ENCODE measurements at regions not wholly inside any gene's neighbourhood (a gene's known extent, or its start where the extent isn't known, plus 50 kb on each side); places are given as distances from the start of the nearest gene placed in this dataset.

- TF ChIP-seq AFF4 (CRISPR knock-in tag; IDR thresholded peaks at IDR 0.05; ENCODE audit: borderline replicate concordance) (no peak), ATF1 (CRISPR knock-in tag; IDR thresholded peaks at IDR 0.05) (no peak), FOXP4 (CRISPR knock-in tag; IDR thresholded peaks at IDR 0.05) (no peak), ZNF121 (CRISPR knock-in tag; IDR thresholded peaks at IDR 0.05) (no peak)
These were observed 232.4 kb upstream of the KLF14 start (continued) for GRCh38 chr7:130966246-130967009.

- ATAC-seq (no peak), DNase-seq (ENCODE audit: low spot score) (no peak)
- H3K27me3 Mint-ChIP-seq (ENCODE audit: low read depth), result no peaks in the 10 kb centered on the region
- POLR2A ChIA-PET, result no interaction called here
- H3K27ac Mint-ChIP-seq, result no peak overlapping the region
- H3K4me3 Mint-ChIP-seq, result no peak overlapping the region
- TF ChIP-seq ARID4B (CRISPR knock-in tag; IDR thresholded peaks at IDR 0.05; ENCODE audit: borderline replicate concordance), result no peak
- peaks cover 21% of the 10 kb centered on the region for H3K9me3 Mint-ChIP-seq
- CTCF ChIA-PET, result interaction anchor here (1.1 to 2.5 kb wide), 3 partner anchors 12 to 73 kb away, joined by 4 to 11 read pairs (median 5); no protein-coding TSS in a partner anchor
- peaks cover 25% of the 10 kb centered on the region for H3K36me3 Mint-ChIP-seq
- H3K4me1 Mint-ChIP-seq, result no peaks in the 10 kb centered on the region
These were observed 236.2 kb upstream of the KLF14 start for GRCh38 chr7:130970196-130970595.

GRCh38 chr7:130970696-130971095 lies 236.7 kb upstream of the KLF14 start:
- TF ChIP-seq E2F1 (CRISPR knock-in tag; IDR thresholded peaks at IDR 0.05) (no peak), ATF1 (CRISPR knock-in tag; IDR thresholded peaks at IDR 0.05) (no peak), NFATC4 (CRISPR knock-in tag; IDR thresholded peaks at IDR 0.05) (no peak), FOXP4 (CRISPR knock-in tag; IDR thresholded peaks at IDR 0.05) (no peak), JAZF1 (CRISPR knock-in tag; IDR thresholded peaks at IDR 0.05) (no peak), ZMAT4 (CRISPR knock-in tag; IDR thresholded peaks at IDR 0.05) (no peak), ZNF219 (CRISPR knock-in tag; IDR thresholded peaks at IDR 0.05; ENCODE audit: borderline replicate concordance) (no peak), ZNF263 (CRISPR knock-in tag; IDR thresholded peaks at IDR 0.05; ENCODE audit: low read depth) (no peak), PRDM15 (CRISPR knock-in tag; IDR thresholded peaks at IDR 0.05) (no peak)
- ChIA-PET POLR2A (no interaction called here), CTCF (interaction anchor here (0.7 to 2.5 kb wide), 4 partner anchors 11 to 563 kb away, joined by 4 to 11 read pairs (median 8); no protein-coding TSS in a partner anchor)
- no peak overlapping the region for H3K27ac Mint-ChIP-seq
- no peak for DNase-seq (ENCODE audit: low spot score)
- H3K4me3 Mint-ChIP-seq, result no peak overlapping the region
- no peak for ATAC-seq
- H3K36me3 Mint-ChIP-seq, result peaks cover 30% of the 10 kb centered on the region
- H3K27me3 Mint-ChIP-seq (ENCODE audit: low read depth), result no peaks in the 10 kb centered on the region
- H3K9me3 Mint-ChIP-seq, result peaks cover 26% of the 10 kb centered on the region
- no peaks in the 10 kb centered on the region for H3K4me1 Mint-ChIP-seq

Data from WTC11 (cell line).